ENCODE measurements at regions not wholly inside any gene's neighbourhood (a gene's known extent, or its start where the extent isn't known, plus 50 kb on each side); places are given as distances from the start of the nearest gene placed in this dataset.

- no peaks in the 10 kb centered on the region for H3K4me1 ChIP-seq (ENCODE audit: control insufficient read depth in 2 of 2, insufficient read depth in 2 of 2, low read length in 2 of 2)
- H3K4me3 ChIP-seq (ENCODE audit: control extremely low read depth in 1 of 5, extremely low read depth in 1 of 5, insufficient read depth in 1 of 5, low read depth in 2 of 5, low read length in 4 of 5): no peak overlapping the region
- ChIA-PET POLR2A (no interaction called here), CTCF (no interaction called here)
- intact Hi-C loops (cut with micrococcal nuclease): no loop called here
- no peaks in the 10 kb centered on the region for H3K9me3 ChIP-seq (ENCODE audit: control extremely low read depth in 1 of 3, control insufficient read depth in 2 of 3, insufficient read depth in 1 of 3, low read length in 2 of 3)
- no peaks in the 10 kb centered on the region for H3K4me1 Mint-ChIP-seq
- no peaks in the 10 kb centered on the region for H4K20me1 ChIP-seq (ENCODE audit: control insufficient read depth, insufficient read depth, low read length, poor library complexity, severe bottlenecking)
- no peaks in the 10 kb centered on the region for H3K79me2 ChIP-seq (ENCODE audit: control insufficient read depth, insufficient read depth, low read length)
- 100% methylated on average over 1 of the region's 1 CpG for WGBS (ENCODE audit: insufficient coverage)
- H3K27ac ChIP-seq (ENCODE audit: low read length in 2 of 2): no peak overlapping the region
- TF ChIP-seq CTCF (IDR thresholded peaks at IDR 0.05) (no peak), EZH2 (IDR thresholded peaks at IDR 0.05; ENCODE audit: borderline replicate concordance, insufficient read depth, low read depth, low read length, poor library complexity, severe bottlenecking) (no peak)
- no peak overlapping the region for H3K27ac Mint-ChIP-seq
- H3K9ac ChIP-seq (ENCODE audit: low read length): no peak overlapping the region
- no peak for ATAC-seq (ENCODE audit: low read depth)
- H3K27me3 ChIP-seq (replicated peaks in 1 of 4; ENCODE audit: control extremely low read depth in 1 of 4, control insufficient read depth in 3 of 4, insufficient read depth in 4 of 4, low read length in 3 of 4): no peaks in the 10 kb centered on the region
- no peaks in the 10 kb centered on the region for H3K9me3 Mint-ChIP-seq (ENCODE audit: insufficient read depth)
- no peak overlapping the region for H3K4me3 Mint-ChIP-seq
- DNase-seq: no peak
- no peaks in the 10 kb centered on the region for H3K36me3 ChIP-seq (replicated peaks in 1 of 2; ENCODE audit: control extremely low read depth in 1 of 2, control insufficient read depth in 1 of 2, extremely low read depth in 1 of 2, insufficient read depth in 2 of 2, low read length in 1 of 2)
- H2AFZ ChIP-seq (ENCODE audit: insufficient read depth, low read depth, low read length, poor library complexity, severe bottlenecking): no peak overlapping the region
- no peak overlapping the region for H3K4me2 ChIP-seq (replicated peaks; ENCODE audit: low read depth, low read length, poor library complexity, severe bottlenecking)
- no peaks in the 10 kb centered on the region for H3K27me3 Mint-ChIP-seq
Measured at GRCh38 chr6:22095836-22096235, 201.0 kb downstream of the PRL start.

GRCh38 chr6:22098601-22099031, 198.2 kb downstream of the PRL start:
- intact Hi-C loops (cut with micrococcal nuclease): no loop called here
- no peak overlapping the region for H3K4me2 ChIP-seq (replicated peaks; ENCODE audit: low read depth, low read length, poor library complexity, severe bottlenecking)
- no peaks in the 10 kb centered on the region for H3K9me3 Mint-ChIP-seq (ENCODE audit: insufficient read depth)
- TF ChIP-seq CTCF (IDR thresholded peaks at IDR 0.05) (no peak), EZH2 (IDR thresholded peaks at IDR 0.05; ENCODE audit: borderline replicate concordance, insufficient read depth, low read depth, low read length, poor library complexity, severe bottlenecking) (no peak)
- H3K27me3 ChIP-seq (replicated peaks in 1 of 4; ENCODE audit: control extremely low read depth in 1 of 4, control insufficient read depth in 3 of 4, insufficient read depth in 4 of 4, low read length in 3 of 4): no peaks in the 10 kb centered on the region
- no peak overlapping the region for H3K27ac Mint-ChIP-seq
- ATAC-seq (ENCODE audit: low read depth) (no peak), DNase-seq (no peak)
- ChIA-PET POLR2A (no interaction called here), CTCF (no interaction called here)
- H3K27ac ChIP-seq (ENCODE audit: low read length in 2 of 2): no peak overlapping the region
- no peak overlapping the region for H3K9ac ChIP-seq (ENCODE audit: low read length)
- no peaks in the 10 kb centered on the region for H3K27me3 Mint-ChIP-seq
- no peak overlapping the region for H3K4me3 ChIP-seq (ENCODE audit: control extremely low read depth in 1 of 5, extremely low read depth in 1 of 5, insufficient read depth in 1 of 5, low read depth in 2 of 5, low read length in 4 of 5)
- peaks cover 0 to 4% of the 10 kb centered on the region in 2 donors for H3K4me1 ChIP-seq (ENCODE audit: control insufficient read depth in 2 of 2, insufficient read depth in 2 of 2, low read length in 2 of 2)
- H3K9me3 ChIP-seq (ENCODE audit: control extremely low read depth in 1 of 3, control insufficient read depth in 2 of 3, insufficient read depth in 1 of 3, low read length in 2 of 3): no peaks in the 10 kb centered on the region
- H3K36me3 ChIP-seq (replicated peaks in 1 of 2; ENCODE audit: control extremely low read depth in 1 of 2, control insufficient read depth in 1 of 2, extremely low read depth in 1 of 2, insufficient read depth in 2 of 2, low read length in 1 of 2): no peaks in the 10 kb centered on the region
- no peaks in the 10 kb centered on the region for H3K79me2 ChIP-seq (ENCODE audit: control insufficient read depth, insufficient read depth, low read length)
- no peaks in the 10 kb centered on the region for H4K20me1 ChIP-seq (ENCODE audit: control insufficient read depth, insufficient read depth, low read length, poor library complexity, severe bottlenecking)
- no peak overlapping the region for H2AFZ ChIP-seq (ENCODE audit: insufficient read depth, low read depth, low read length, poor library complexity, severe bottlenecking)
- peaks cover 8% of the 10 kb centered on the region for H3K4me1 Mint-ChIP-seq
- no peak overlapping the region for H3K4me3 Mint-ChIP-seq

Measured in B cell (primary cell).